ENCODE measurements at regions not wholly inside any gene's neighbourhood (a gene's known extent, or its start where the extent isn't known, plus 50 kb on each side); places are given as distances from the start of the nearest gene placed in this dataset.

DNA sequence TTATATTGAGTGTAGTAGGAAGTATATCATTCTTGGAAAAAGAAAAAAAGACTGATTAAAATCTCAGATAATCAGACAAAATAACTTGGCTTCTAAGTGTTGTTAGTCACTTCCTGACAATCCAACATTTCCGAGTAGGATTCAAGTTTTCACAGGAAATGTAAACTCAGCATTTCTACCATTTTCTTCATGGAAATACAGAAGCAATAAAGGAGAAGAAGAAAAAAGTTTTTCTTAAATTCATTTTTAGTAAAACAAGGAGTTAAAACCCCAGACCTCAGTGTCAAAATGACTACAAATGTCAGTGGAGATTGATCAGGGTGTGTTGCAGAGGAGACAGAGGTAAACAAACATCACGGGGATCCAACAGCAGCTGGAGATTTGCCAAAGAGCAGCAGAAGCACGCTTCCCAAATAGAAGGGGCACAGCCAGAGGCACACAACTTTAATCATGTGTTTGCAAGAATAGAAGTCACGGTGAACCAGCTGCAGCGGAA is 129.3 kb upstream of the FAM9B start:
- TF ChIP-seq, protein P1, sequence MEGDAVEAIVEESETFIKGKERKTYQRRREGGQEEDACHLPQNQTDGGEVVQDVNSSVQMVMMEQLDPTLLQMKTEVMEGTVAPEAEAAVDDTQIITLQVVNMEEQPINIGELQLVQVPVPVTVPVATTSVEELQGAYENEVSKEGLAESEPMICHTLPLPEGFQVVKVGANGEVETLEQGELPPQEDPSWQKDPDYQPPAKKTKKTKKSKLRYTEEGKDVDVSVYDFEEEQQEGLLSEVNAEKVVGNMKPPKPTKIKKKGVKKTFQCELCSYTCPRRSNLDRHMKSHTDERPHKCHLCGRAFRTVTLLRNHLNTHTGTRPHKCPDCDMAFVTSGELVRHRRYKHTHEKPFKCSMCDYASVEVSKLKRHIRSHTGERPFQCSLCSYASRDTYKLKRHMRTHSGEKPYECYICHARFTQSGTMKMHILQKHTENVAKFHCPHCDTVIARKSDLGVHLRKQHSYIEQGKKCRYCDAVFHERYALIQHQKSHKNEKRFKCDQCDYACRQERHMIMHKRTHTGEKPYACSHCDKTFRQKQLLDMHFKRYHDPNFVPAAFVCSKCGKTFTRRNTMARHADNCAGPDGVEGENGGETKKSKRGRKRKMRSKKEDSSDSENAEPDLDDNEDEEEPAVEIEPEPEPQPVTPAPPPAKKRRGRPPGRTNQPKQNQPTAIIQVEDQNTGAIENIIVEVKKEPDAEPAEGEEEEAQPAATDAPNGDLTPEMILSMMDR (IDR thresholded peaks at IDR 0.05; ENCODE audit: unreplicated experiment): no peak
- no peaks in the 10 kb centered on the region for H3K4me1 Mint-ChIP-seq (ENCODE audit: unreplicated experiment)
- H3K27ac Mint-ChIP-seq (ENCODE audit: unreplicated experiment): no peak overlapping the region
- no peak overlapping the region for H3K4me3 Mint-ChIP-seq (ENCODE audit: unreplicated experiment)
- no peaks in the 10 kb centered on the region for H3K9me3 Mint-ChIP-seq (ENCODE audit: unreplicated experiment)
- no peaks in the 10 kb centered on the region for H3K36me3 Mint-ChIP-seq (ENCODE audit: low read depth, unreplicated experiment)
- H3K27me3 Mint-ChIP-seq (ENCODE audit: unreplicated experiment): no peaks in the 10 kb centered on the region
- DNase-seq (ENCODE audit: low spot score): no peak

DNA sequence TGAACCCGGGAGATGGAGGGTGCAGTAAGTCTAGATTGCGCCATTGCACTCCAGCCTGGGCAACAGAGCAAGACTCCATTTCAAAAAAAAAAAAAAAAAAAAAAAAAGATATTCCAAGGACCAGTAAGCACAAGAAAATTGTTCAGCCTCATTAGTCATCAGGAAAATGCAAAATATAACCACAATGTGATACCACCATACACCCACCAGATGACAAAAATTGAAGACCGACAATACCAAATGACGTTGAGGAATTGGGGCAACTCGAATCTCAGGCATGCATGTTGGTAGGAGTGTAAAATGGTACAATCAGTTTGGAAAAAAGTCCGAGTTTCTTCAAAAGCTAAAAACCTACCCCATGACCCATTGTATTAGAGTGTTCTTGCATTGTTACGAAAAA is 130.2 kb upstream of the FAM9B start:
- no peaks in the 10 kb centered on the region for H3K27me3 Mint-ChIP-seq (ENCODE audit: unreplicated experiment)
- H3K4me1 Mint-ChIP-seq (ENCODE audit: unreplicated experiment): no peaks in the 10 kb centered on the region
- no peaks in the 10 kb centered on the region for H3K9me3 Mint-ChIP-seq (ENCODE audit: unreplicated experiment)
- TF ChIP-seq, protein P1 (IDR thresholded peaks at IDR 0.05; ENCODE audit: unreplicated experiment): no peak
- no peak overlapping the region for H3K27ac Mint-ChIP-seq (ENCODE audit: unreplicated experiment)
- no peak overlapping the region for H3K4me3 Mint-ChIP-seq (ENCODE audit: unreplicated experiment)
- H3K36me3 Mint-ChIP-seq (ENCODE audit: low read depth, unreplicated experiment): no peaks in the 10 kb centered on the region
- no peak for DNase-seq (ENCODE audit: low spot score)

DNA sequence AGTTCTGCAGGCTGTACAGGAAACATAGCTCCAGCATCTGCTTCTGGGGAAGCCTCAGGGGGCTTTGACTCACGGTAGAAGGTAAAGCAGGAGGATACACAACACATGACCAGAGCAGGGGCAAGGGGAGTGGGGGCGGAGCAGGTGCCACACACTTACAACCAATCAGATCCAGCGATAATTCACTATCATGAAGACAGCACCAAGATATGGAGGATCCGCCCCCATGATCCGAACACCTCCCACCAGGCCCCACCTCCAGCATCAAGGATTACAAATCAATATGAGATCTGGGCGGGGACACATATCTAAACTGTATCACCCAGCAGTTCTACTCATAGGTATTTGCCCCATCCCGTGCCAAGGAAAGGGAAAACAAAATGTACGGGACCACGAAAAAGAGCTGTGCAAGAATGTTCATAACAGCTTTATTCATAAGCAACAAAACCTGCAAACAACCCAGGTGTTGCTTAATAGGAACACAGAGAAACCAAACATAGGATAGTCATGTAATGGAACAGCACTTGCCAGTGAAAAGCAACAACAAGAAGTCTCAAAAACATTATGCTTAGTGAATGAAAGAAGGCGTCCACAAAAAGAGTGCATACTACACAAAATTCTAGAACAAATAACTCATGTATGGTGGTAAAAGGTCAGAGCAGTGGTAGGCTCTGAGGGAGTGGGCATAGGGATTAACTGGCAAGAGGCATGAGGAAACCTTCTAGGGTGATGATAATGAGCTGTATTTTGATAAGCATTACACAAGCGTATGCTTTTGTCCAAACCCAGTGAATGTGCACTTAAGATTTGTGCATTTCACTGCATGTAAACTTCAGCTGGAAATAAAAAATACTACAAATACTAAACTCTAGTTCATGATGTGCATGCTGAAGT is 130.9 kb upstream of the FAM9B start:
- no peaks in the 10 kb centered on the region for H3K4me1 Mint-ChIP-seq (ENCODE audit: unreplicated experiment)
- TF ChIP-seq, protein P1 (IDR thresholded peaks at IDR 0.05; ENCODE audit: unreplicated experiment): no peak
- DNase-seq (ENCODE audit: low spot score): no peak
- H3K27me3 Mint-ChIP-seq (ENCODE audit: unreplicated experiment): no peaks in the 10 kb centered on the region
- no peak overlapping the region for H3K4me3 Mint-ChIP-seq (ENCODE audit: unreplicated experiment)
- no peak overlapping the region for H3K27ac Mint-ChIP-seq (ENCODE audit: unreplicated experiment)
- no peaks in the 10 kb centered on the region for H3K9me3 Mint-ChIP-seq (ENCODE audit: unreplicated experiment)
- no peaks in the 10 kb centered on the region for H3K36me3 Mint-ChIP-seq (ENCODE audit: low read depth, unreplicated experiment)

DNA sequence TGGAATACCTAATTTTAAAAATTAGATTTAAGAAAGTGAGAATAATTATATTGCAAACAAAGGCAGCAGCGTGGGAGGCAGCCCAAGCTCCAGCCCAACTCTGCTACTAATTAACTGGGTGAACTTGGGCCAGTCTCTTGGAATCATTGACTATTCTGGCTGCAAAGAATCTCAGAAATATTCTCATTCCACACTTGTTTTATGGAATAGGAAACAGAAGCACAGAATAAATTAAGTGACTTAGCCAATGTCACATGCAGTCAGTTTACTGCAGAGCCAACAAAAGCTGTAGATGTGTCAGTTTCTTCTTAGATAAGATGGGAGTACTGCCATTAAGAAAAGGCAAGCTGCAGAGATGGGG is 132.6 kb upstream of the FAM9B start:
- Mint-ChIP-seq H3K27me3 (ENCODE audit: unreplicated experiment) (no peaks in the 10 kb centered on the region), H3K4me3 (ENCODE audit: unreplicated experiment) (no peak overlapping the region), H3K36me3 (ENCODE audit: low read depth, unreplicated experiment) (no peaks in the 10 kb centered on the region), H3K9me3 (ENCODE audit: unreplicated experiment) (no peaks in the 10 kb centered on the region), H3K4me1 (ENCODE audit: unreplicated experiment) (no peaks in the 10 kb centered on the region), H3K27ac (ENCODE audit: unreplicated experiment) (no peak overlapping the region)
- DNase-seq (ENCODE audit: low spot score): no peak
- TF ChIP-seq, protein P1 (IDR thresholded peaks at IDR 0.05; ENCODE audit: unreplicated experiment): no peak

DNA sequence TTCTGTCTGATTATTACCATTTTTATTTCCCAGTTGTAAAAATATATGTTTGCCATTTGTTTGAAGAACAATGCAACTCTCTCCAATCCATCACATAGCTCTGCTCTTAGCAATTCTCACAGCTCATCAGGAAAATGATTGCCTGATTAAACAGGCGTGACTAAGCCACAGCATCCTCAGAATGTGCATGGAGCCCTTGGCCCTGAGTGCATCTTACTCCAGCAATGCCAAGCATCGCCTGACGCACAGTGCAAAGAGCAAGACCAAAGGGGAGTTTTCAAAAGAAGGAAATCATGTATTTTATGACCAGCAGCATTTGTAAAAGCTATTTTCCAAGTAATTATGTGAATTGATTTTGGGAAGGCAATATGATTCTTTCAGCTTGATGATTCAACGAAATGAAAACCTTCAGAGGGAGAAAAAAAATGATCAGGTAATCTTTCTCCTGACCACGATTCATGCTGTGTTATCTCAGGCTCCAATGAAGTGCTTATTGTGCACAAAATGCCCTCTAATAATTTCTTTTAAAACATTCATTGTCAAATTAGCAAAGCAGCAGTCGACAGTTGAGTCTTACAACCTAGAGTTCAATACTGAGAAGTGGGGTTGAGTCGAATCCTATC is 138.0 kb upstream of the FAM9B start:
- no peaks in the 10 kb centered on the region for H3K36me3 Mint-ChIP-seq (ENCODE audit: low read depth, unreplicated experiment)
- no peak overlapping the region for H3K4me3 Mint-ChIP-seq (ENCODE audit: unreplicated experiment)
- H3K4me1 Mint-ChIP-seq (ENCODE audit: unreplicated experiment): no peaks in the 10 kb centered on the region
- no peak overlapping the region for H3K27ac Mint-ChIP-seq (ENCODE audit: unreplicated experiment)
- no peaks in the 10 kb centered on the region for H3K27me3 Mint-ChIP-seq (ENCODE audit: unreplicated experiment)
- TF ChIP-seq, protein P1 (IDR thresholded peaks at IDR 0.05; ENCODE audit: unreplicated experiment): no peak
- no peaks in the 10 kb centered on the region for H3K9me3 Mint-ChIP-seq (ENCODE audit: unreplicated experiment)
- no peak for DNase-seq (ENCODE audit: low spot score)
